ENCODE measurements at regions not wholly inside any gene's neighbourhood (a gene's known extent, or its start where the extent isn't known, plus 50 kb on each side); places are given as distances from the start of the nearest gene placed in this dataset.

- no peak for TF ChIP-seq MYNN (IDR thresholded peaks at IDR 0.05)
- TF ChIP-seq MYNN (CRISPR knock-in tag; IDR thresholded peaks at IDR 0.05): no peak
- no peak for TF ChIP-seq PCBP1 (IDR thresholded peaks at IDR 0.05; ENCODE audit: low read depth, low read length, poor library complexity, severe bottlenecking)
- no peak for TF ChIP-seq MLX (CRISPR knock-in tag; conservative IDR thresholded peaks at IDR 0.05)
- no peak for TF ChIP-seq SETDB1 (IDR thresholded peaks at IDR 0.05; ENCODE audit: low read length)
- TF ChIP-seq CHD2 (IDR thresholded peaks at IDR 0.05; ENCODE audit: low read depth, low read length): no peak
- no peak for TF ChIP-seq E2F8 (IDR thresholded peaks at IDR 0.05; ENCODE audit: low read depth, partially characterized antibody)
- no peak for TF ChIP-seq SRF (CRISPR knock-in tag; IDR thresholded peaks at IDR 0.05)
- no peak for TF ChIP-seq E2F4 (CRISPR knock-in tag; IDR thresholded peaks at IDR 0.05; ENCODE audit: low read depth)
- no peak for TF ChIP-seq E2F6 (IDR thresholded peaks at IDR 0.05; ENCODE audit: borderline replicate concordance in 1 of 2, extremely low read depth in 1 of 2, insufficient read depth in 1 of 2, insufficient read length in 1 of 2, low read depth in 1 of 2, low read length in 1 of 2, poor library complexity in 1 of 2, severe bottlenecking in 1 of 2)
- TF ChIP-seq RAD51 (IDR thresholded peaks at IDR 0.05; ENCODE audit: borderline replicate concordance, low read depth): no peak
- no peak for TF ChIP-seq MAFF (IDR thresholded peaks at IDR 0.05; ENCODE audit: low read length)
- no peak for TF ChIP-seq THRAP3 (IDR thresholded peaks at IDR 0.05; ENCODE audit: borderline replicate concordance)
- no peak for TF ChIP-seq NFATC3 (IDR thresholded peaks at IDR 0.05)
- TF ChIP-seq ZNF274 (IDR thresholded peaks at IDR 0.05; ENCODE audit: borderline replicate concordance, low read depth, low read length): no peak
Measured at GRCh38 chr11:70799386-70799785, 401.1 kb downstream of the CTTN start.

All from K562 (cell line).